ENCODE measurements at regions not wholly inside any gene's neighbourhood (a gene's known extent, or its start where the extent isn't known, plus 50 kb on each side); places are given as distances from the start of the nearest gene placed in this dataset.

- TF ChIP-seq EP300 (IDR thresholded peaks at IDR 0.05) (no peak), POLR2A (IDR thresholded peaks at IDR 0.05) (no peak), CTCF (IDR thresholded peaks at IDR 0.05) (no peak)
These were observed 656.9 kb downstream of the TSN start for GRCh38 chr2:122412360-122412759.
